H1 (cell line): ENCODE measurements at regions not wholly inside any gene's neighbourhood (a gene's known extent, or its start where the extent isn't known, plus 50 kb on each side); places are given as distances from the start of the nearest gene placed in this dataset.

Source experiments
- CTCF ChIA-PET: fragments of 300-600 bp; sonication (Branson Sonifier 250); formaldehyde crosslinking; loops from one replicate; lab custom pipeline; 2021; ENCODE audit not compliant: partially characterized antibody; lab: Charles Lee
- POLR2A ChIA-PET: fragments of 300-600 bp; sonication (Branson Sonifier 250); formaldehyde crosslinking; loops from one replicate; lab custom pipeline; 2021; ENCODE audit warnings: inconsistent platforms; ENCODE audit not compliant: partially characterized antibody; lab: Charles Lee
- DNase-seq, 2 experiments: peaks; one replicate each; pipeline versions ENCODE4 v3.0.0 to v3.0.0-alpha.2; 2010 to 2022; ENCODE audit warnings: low spot score in 2 of 2, low read depth in 1 of 2, mixed read lengths in 1 of 2
- FAIRE-seq: peaks from 2 replicates; lab custom pipeline; 2011; peaks lifted over from hg19 to GRCh38; lab: Jason Lieb, UNC
- H2AFZ ChIP-seq: 2 replicates; pipeline ENCODE4 v1.8.1; 2012; ENCODE audit warnings: low read length, inconsistent platforms
- H2AK5ac ChIP-seq: 2 replicates; pipeline ENCODE4 v1.6.1; 2013; ENCODE audit warnings: low read depth, low read length
- H2BK120ac ChIP-seq: replicated peaks from 2 replicates; pipeline ENCODE3; 2013; ENCODE audit warnings: low read depth, low read length, inconsistent platforms
- H2BK12ac ChIP-seq: 2 replicates; pipeline ENCODE4 v1.6.1; 2013; ENCODE audit warnings: low read depth, low read length
- H2BK15ac ChIP-seq: 2 replicates; pipeline ENCODE4 v1.6.1; 2013; ENCODE audit warnings: low read length
- H2BK20ac ChIP-seq: 2 replicates; pipeline ENCODE4 v1.6.1; 2013; ENCODE audit warnings: low read length
- H2BK5ac ChIP-seq: 2 replicates; pipeline ENCODE4 v1.6.1; 2013; ENCODE audit warnings: low read depth, low read length
- H3K14ac ChIP-seq: 2 replicates; pipeline ENCODE4 v1.6.1; 2013; ENCODE audit warnings: inconsistent platforms; ENCODE audit not compliant: insufficient read length
- H3K18ac ChIP-seq: 2 replicates; pipeline ENCODE4 v1.6.1; 2013; ENCODE audit warnings: low read length; ENCODE audit errors: extremely low read depth
- H3K23ac ChIP-seq: 2 replicates; pipeline ENCODE4 v1.6.1; 2013; ENCODE audit warnings: inconsistent platforms; ENCODE audit not compliant: insufficient read length
- H3K23me2 ChIP-seq: 2 replicates; pipeline ENCODE4 v1.6.1; 2013; ENCODE audit warnings: low read depth, low read length
- H3K27ac ChIP-seq: 2 replicates; pipeline ENCODE4 v1.6.1; 2011; ENCODE audit warnings: low read depth, low read length, inconsistent platforms
- H3K27me3 ChIP-seq, 4 experiments: replicated peaks in 1 of 4; 1 replicate in 1 of 4; 2 replicates in 3 of 4; pipeline versions ENCODE4 v1.6.1 to v1.8.1; 2011 to 2013; ENCODE audit warnings: low read length in 3 of 4, mild to moderate bottlenecking in 3 of 4, inconsistent platforms in 2 of 4, mixed read lengths in 2 of 4, moderate library complexity in 1 of 4; ENCODE audit not compliant: control insufficient read depth in 3 of 4, insufficient read depth in 3 of 4; ENCODE audit errors: extremely low read depth in 1 of 4
- H3K36me3 ChIP-seq, 4 experiments: 2 replicates each; pipeline versions ENCODE4 v1.6.1 to v1.8.1; 2011 to 2013; ENCODE audit warnings: mild to moderate bottlenecking in 4 of 4, low read length in 3 of 4, moderate library complexity in 2 of 4, control low read depth in 1 of 4, inconsistent platforms in 1 of 4; ENCODE audit not compliant: insufficient read depth in 4 of 4, control insufficient read depth in 2 of 4
- H3K4ac ChIP-seq: replicated peaks from 2 replicates; pipeline ENCODE3; 2013; ENCODE audit warnings: low read length, low read depth, mixed read lengths, inconsistent platforms; ENCODE audit not compliant: insufficient read length
- H3K4me1 ChIP-seq, 4 experiments: replicated peaks in 1 of 4; 1 replicate in 1 of 4; 2 replicates in 3 of 4; pipeline versions ENCODE4 v1.6.1 to v1.8.1; 2011 to 2013; ENCODE audit warnings: low read length in 3 of 4, inconsistent platforms in 2 of 4, mixed read lengths in 1 of 4; ENCODE audit not compliant: insufficient read depth in 4 of 4, control insufficient read depth in 3 of 4
- H3K4me2 ChIP-seq, 2 experiments: 2 replicates each; pipeline versions ENCODE4 v1.6.1 to v1.8.1; 2011 to 2013; ENCODE audit warnings: low read depth in 2 of 2, low read length in 2 of 2, control low read depth in 1 of 2, inconsistent platforms in 1 of 2, mild to moderate bottlenecking in 1 of 2; ENCODE audit not compliant: insufficient read depth in 1 of 2
- H3K4me3 ChIP-seq, 4 experiments: fragments of 200-600, 300-600 bp in 1 of 4; sonication (generic), shearing (Covaris generic), sonication (Bioruptor Twin) in 1 of 4; 2 replicates each; pipeline versions ENCODE4 v1.5.1 to v1.8.1; 2011 to 2016; ENCODE audit warnings: low read length in 4 of 4, low read depth in 3 of 4, control low read depth in 2 of 4, inconsistent platforms in 2 of 4, mild to moderate bottlenecking in 2 of 4, mixed read lengths in 1 of 4, moderate library complexity in 1 of 4; ENCODE audit not compliant: insufficient read depth in 2 of 4; ENCODE audit errors: extremely low read depth in 1 of 4
- H3K56ac ChIP-seq: replicated peaks from 2 replicates; pipeline ENCODE3; 2013; ENCODE audit warnings: low read depth, mild to moderate bottlenecking, mixed read lengths, low read length, inconsistent platforms; ENCODE audit not compliant: insufficient read length
- H3K79me1 ChIP-seq: 2 replicates; pipeline ENCODE4 v1.6.1; 2013; ENCODE audit warnings: low read depth, low read length, control low read depth
- H3K79me2 ChIP-seq, 2 experiments: 2 replicates each; pipeline versions ENCODE4 v1.6.1 to v1.8.1; 2012 to 2013; ENCODE audit warnings: low read length in 2 of 2, mild to moderate bottlenecking in 2 of 2, inconsistent platforms in 1 of 2; ENCODE audit not compliant: insufficient read depth in 2 of 2, control insufficient read depth in 1 of 2
- H3K9ac ChIP-seq, 4 experiments: replicated peaks in 1 of 4; 1 replicate in 1 of 4; 2 replicates in 3 of 4; pipeline versions ENCODE4 v1.6.1 to v1.8.1; 2011 to 2013; ENCODE audit warnings: low read depth in 3 of 4, low read length in 3 of 4, control low read depth in 2 of 4, mild to moderate bottlenecking in 2 of 4, moderate library complexity in 2 of 4, inconsistent platforms in 1 of 4; ENCODE audit errors: extremely low read depth in 1 of 4
- H3K9me3 ChIP-seq, 2 experiments: 2 replicates each; pipeline versions ENCODE4 v1.6.1 to v1.8.1; 2012 to 2013; ENCODE audit warnings: mild to moderate bottlenecking in 2 of 2, moderate library complexity in 2 of 2, control low read depth in 1 of 2, inconsistent platforms in 1 of 2, low read depth in 1 of 2, low read length in 1 of 2, mixed read lengths in 1 of 2; ENCODE audit not compliant: insufficient read depth in 2 of 2
- H4K20me1 ChIP-seq, 2 experiments: replicated peaks in 1 of 2; 2 replicates each; pipeline versions ENCODE3 to v1.8.1; 2011 to 2013; ENCODE audit warnings: inconsistent platforms in 2 of 2, low read length in 2 of 2, mild to moderate bottlenecking in 1 of 2; ENCODE audit not compliant: insufficient read depth in 2 of 2, control insufficient read depth in 1 of 2
- H4K5ac ChIP-seq: 2 replicates; pipeline ENCODE4 v1.6.1; 2013; ENCODE audit warnings: low read length, low read depth, mixed read lengths, inconsistent platforms; ENCODE audit not compliant: insufficient read length
- H4K8ac ChIP-seq: 2 replicates; pipeline ENCODE4 v1.8.0; 2013; ENCODE audit warnings: mild to moderate bottlenecking, moderate library complexity, low read length, inconsistent platforms; ENCODE audit not compliant: insufficient read depth; ENCODE audit errors: extremely low read depth
- H4K91ac ChIP-seq: replicated peaks from 2 replicates; pipeline ENCODE3; 2013; ENCODE audit warnings: low read length, mixed read lengths, inconsistent platforms; ENCODE audit not compliant: insufficient read length
- POLR2AphosphoS5 ChIP-seq: IDR thresholded peaks from 2 replicates; pipeline ENCODE4 v1.6.1; 2011; ENCODE audit warnings: low read depth, low read length
- YY1 ChIP-seq: IDR thresholded peaks from 2 replicates; pipeline ENCODE4 v1.6.1; 2011; ENCODE audit warnings: low read depth, mild to moderate bottlenecking, low read length
- WGBS, 2 experiments: shearing (Covaris generic) in 1 of 2; methylation state at CpG; one replicate each; pipeline versions ENCODE4 v1.1.6 to v1.1.7; 2013 to 2015; ENCODE audit warnings: low lambda C conversion rate in 2 of 2, mixed read lengths in 2 of 2, inconsistent platforms in 1 of 2, low coverage in 1 of 2, missing lambda C conversion rate in 1 of 2; ENCODE audit not compliant: insufficient replicate concordance in 2 of 2, insufficient coverage in 1 of 2, insufficient read length in 1 of 2; ENCODE audit errors: extremely low coverage in 1 of 2, missing lambda C conversion rate in 1 of 2; 5-methylcytosine and 5-hydroxymethylcytosine counted together

DNA sequence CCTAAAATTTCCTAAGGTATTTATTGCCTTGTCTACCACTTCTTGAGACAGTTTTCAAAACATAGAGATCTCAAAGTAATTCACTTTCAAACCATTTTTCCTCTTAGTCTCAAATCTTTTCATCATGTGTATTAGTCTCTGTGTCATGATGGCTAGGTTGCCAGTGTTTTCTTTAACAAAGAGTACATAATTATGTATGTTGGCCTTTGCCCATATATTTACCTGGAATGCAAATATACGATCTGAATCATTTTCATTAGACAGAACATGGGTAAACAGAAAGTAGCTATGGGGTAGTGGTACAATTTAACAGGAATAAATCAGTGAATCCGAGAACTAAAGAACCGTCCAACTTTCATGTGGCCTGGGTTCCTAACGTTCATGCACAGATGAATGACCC is 852.1 kb upstream of the MBL2 start:
- WGBS, 2 experiments, result 91% methylated on average over 4 of the region's 4 CpGs; no CpG with 5 or more reads in 1 of the 2 experiments
- Histone ChIP-seq H3K36me3 (no peaks in the 10 kb centered on the region; a peak in 1 of 8 replicates), H3K79me1 (no peaks in the 10 kb centered on the region), H2AFZ (no peak overlapping the region), H3K23ac (no peak overlapping the region), H3K4me1 (no peaks in the 10 kb centered on the region), H2BK12ac (no peak overlapping the region), H3K27ac (no peak overlapping the region), H4K8ac (no peak overlapping the region), H4K91ac (no peak overlapping the region), H3K9me3 (peaks cover 0 to 5% of the 10 kb centered on the region in 2 experiments; a peak in 3 of 4 replicates), H2BK20ac (no peak overlapping the region), H3K27me3 (no peaks in the 10 kb centered on the region), H3K56ac (no peak overlapping the region), H4K5ac (no peak overlapping the region), H3K4ac (no peak overlapping the region), H2BK5ac (no peak overlapping the region), H2AK5ac (no peak overlapping the region), H3K4me3 (no peak overlapping the region), H3K18ac (no peak overlapping the region), H2BK120ac (peak overlapping the region; percentile 75), H3K9ac (no peak overlapping the region), H4K20me1 (no peaks in the 10 kb centered on the region), H3K14ac (no peak overlapping the region), H2BK15ac (no peak overlapping the region), H3K79me2 (no peaks in the 10 kb centered on the region), H3K23me2 (no peaks in the 10 kb centered on the region), H3K4me2 (no peak overlapping the region)
- DNase-seq, result no peak
- CTCF ChIA-PET, result no interaction called here
- no peak for FAIRE-seq
- POLR2A ChIA-PET, result no interaction called here
- TF ChIP-seq POLR2AphosphoS5 (no peak), YY1 (no peak)
